Neural crest cell (in vitro differentiated cells): ENCODE measurements at regions not wholly inside any gene's neighbourhood (a gene's known extent, or its start where the extent isn't known, plus 50 kb on each side); places are given as distances from the start of the nearest gene placed in this dataset.

ENCODE experiments used
- DNase-seq: peaks from one replicate; pipeline ENCODE4 v3.0.0; 2021; ENCODE audit warnings: low read depth, mixed read lengths, low spot score
- H3K27ac Mint-ChIP-seq: one replicate; pipeline ENCODE4 v1.8.0; 2021; ENCODE audit warnings: mild to moderate bottlenecking, mixed read lengths; ENCODE audit not compliant: unreplicated experiment
- H3K27me3 Mint-ChIP-seq: 2 replicates; pipeline ENCODE4 v1.8.0; 2021; ENCODE audit warnings: low read depth, mild to moderate bottlenecking, mixed read lengths
- H3K36me3 Mint-ChIP-seq: 2 replicates; pipeline ENCODE4 v1.8.0; 2021; ENCODE audit warnings: low read depth, mild to moderate bottlenecking, mixed read lengths
- H3K4me1 Mint-ChIP-seq: 2 replicates; pipeline ENCODE4 v1.8.0; 2021; ENCODE audit warnings: mixed read lengths
- H3K4me3 Mint-ChIP-seq: one replicate; pipeline ENCODE4 v1.8.0; 2021; ENCODE audit warnings: mild to moderate bottlenecking, mixed read lengths
- H3K9me3 Mint-ChIP-seq: 2 replicates; pipeline ENCODE4 v1.8.0; 2021; ENCODE audit warnings: mixed read lengths
- TF ChIP-seq, protein P1 (sequence below): fragments of 200-600 bp; sonication (generic); conservative IDR thresholded peaks from 2 replicates; pipeline ENCODE4 v1.5.0; 2021; ENCODE audit warnings: antibody characterized with exemption, mild to moderate bottlenecking

- DNase-seq = no peak
- Mint-ChIP-seq H3K4me1 (peaks cover 22% of the 10 kb centered on the region), H3K9me3 (peaks cover 7% of the 10 kb centered on the region), H3K36me3 (no peaks in the 10 kb centered on the region), H3K4me3 (no peak overlapping the region), H3K27me3 (no peaks in the 10 kb centered on the region), H3K27ac (no peak overlapping the region)
- TF ChIP-seq, protein P1, sequence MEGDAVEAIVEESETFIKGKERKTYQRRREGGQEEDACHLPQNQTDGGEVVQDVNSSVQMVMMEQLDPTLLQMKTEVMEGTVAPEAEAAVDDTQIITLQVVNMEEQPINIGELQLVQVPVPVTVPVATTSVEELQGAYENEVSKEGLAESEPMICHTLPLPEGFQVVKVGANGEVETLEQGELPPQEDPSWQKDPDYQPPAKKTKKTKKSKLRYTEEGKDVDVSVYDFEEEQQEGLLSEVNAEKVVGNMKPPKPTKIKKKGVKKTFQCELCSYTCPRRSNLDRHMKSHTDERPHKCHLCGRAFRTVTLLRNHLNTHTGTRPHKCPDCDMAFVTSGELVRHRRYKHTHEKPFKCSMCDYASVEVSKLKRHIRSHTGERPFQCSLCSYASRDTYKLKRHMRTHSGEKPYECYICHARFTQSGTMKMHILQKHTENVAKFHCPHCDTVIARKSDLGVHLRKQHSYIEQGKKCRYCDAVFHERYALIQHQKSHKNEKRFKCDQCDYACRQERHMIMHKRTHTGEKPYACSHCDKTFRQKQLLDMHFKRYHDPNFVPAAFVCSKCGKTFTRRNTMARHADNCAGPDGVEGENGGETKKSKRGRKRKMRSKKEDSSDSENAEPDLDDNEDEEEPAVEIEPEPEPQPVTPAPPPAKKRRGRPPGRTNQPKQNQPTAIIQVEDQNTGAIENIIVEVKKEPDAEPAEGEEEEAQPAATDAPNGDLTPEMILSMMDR = no peak
Measured at GRCh38 chr6:118714756-118715155, 63.4 kb upstream of the CEP85L start.

GRCh38 chr6:118712969-118713368 is 61.6 kb upstream of the CEP85L start:
- peaks cover 7% of the 10 kb centered on the region for H3K9me3 Mint-ChIP-seq
- no peak for DNase-seq
- H3K4me1 Mint-ChIP-seq = peaks cover 36% of the 10 kb centered on the region
- H3K36me3 Mint-ChIP-seq = no peaks in the 10 kb centered on the region
- TF ChIP-seq, protein P1 = no peak
- H3K27ac Mint-ChIP-seq = no peak overlapping the region
- no peaks in the 10 kb centered on the region for H3K27me3 Mint-ChIP-seq
- H3K4me3 Mint-ChIP-seq = no peak overlapping the region

GRCh38 chr6:118710616-118711015 is 59.2 kb upstream of the CEP85L start:
- Mint-ChIP-seq H3K36me3 (no peaks in the 10 kb centered on the region), H3K9me3 (peaks cover 7% of the 10 kb centered on the region), H3K27ac (no peak overlapping the region), H3K4me3 (no peak overlapping the region), H3K27me3 (no peaks in the 10 kb centered on the region), H3K4me1 (peaks cover 49% of the 10 kb centered on the region)
- no peak for DNase-seq
- TF ChIP-seq, protein P1 = no peak

GRCh38 chr6:118709859-118710350 is 58.5 kb upstream of the CEP85L start:
- TF ChIP-seq, protein P1 = no peak
- no peaks in the 10 kb centered on the region for H3K27me3 Mint-ChIP-seq
- peaks cover 3% of the 10 kb centered on the region for H3K9me3 Mint-ChIP-seq
- H3K4me3 Mint-ChIP-seq = peak overlapping the region; percentile 84
- no peak overlapping the region for H3K27ac Mint-ChIP-seq
- no peak for DNase-seq
- peaks cover 52% of the 10 kb centered on the region for H3K4me1 Mint-ChIP-seq
- no peaks in the 10 kb centered on the region for H3K36me3 Mint-ChIP-seq

DNA sequence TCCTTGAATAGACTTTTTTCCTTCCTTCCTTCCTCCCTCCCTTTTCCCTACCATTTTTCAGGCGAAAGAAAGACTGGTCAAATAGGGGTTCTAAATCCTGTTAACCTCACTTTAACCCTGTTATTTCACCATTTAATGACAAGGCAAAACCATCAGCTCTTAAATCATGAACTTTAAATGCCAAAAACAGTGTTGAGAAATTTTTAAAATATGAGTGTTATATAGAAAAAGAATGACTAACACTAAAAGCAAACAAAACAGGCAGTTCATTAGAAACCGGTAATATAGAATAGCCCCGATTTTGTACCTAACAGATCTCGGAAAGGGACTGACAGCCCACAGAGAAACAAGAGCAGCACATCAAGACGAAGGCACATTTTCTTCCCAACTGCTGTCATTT is 57.4 kb upstream of the CEP85L start:
- Mint-ChIP-seq H3K27me3 (no peaks in the 10 kb centered on the region), H3K27ac (peak overlapping the region; percentile 87), H3K36me3 (no peaks in the 10 kb centered on the region), H3K9me3 (peaks cover 3% of the 10 kb centered on the region), H3K4me1 (peaks cover 62% of the 10 kb centered on the region), H3K4me3 (peak overlapping the region; percentile 84)
- no peak for DNase-seq
- TF ChIP-seq, protein P1 = no peak

DNA sequence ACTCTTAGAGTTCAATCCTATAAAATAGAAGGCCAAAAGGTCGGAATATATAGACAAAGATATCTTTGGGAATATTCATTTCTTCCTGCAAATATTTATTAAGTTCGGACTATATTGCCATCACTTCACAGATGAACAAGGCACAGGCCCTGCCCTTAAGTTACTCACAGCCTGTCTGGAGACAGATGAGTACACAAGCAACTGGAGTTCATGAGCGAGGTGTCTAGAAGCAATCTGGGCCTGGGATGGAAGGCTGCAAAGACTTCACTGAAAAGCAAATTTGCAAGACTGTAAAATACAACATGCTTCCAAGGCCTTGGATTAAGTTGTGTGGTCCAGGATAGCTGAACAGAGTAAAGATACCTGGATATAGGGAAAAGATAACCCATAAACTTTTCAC is 56.7 kb upstream of the CEP85L start:
- H3K36me3 Mint-ChIP-seq = no peaks in the 10 kb centered on the region

More for the DNA sequence above, 56.7 kb upstream of the CEP85L start:
- peaks cover 60% of the 10 kb centered on the region for H3K4me1 Mint-ChIP-seq
- H3K4me3 Mint-ChIP-seq = no peak overlapping the region
- TF ChIP-seq, protein P1 = no peak
- H3K27ac Mint-ChIP-seq = no peak overlapping the region
- no peaks in the 10 kb centered on the region for H3K27me3 Mint-ChIP-seq
- peaks cover 3% of the 10 kb centered on the region for H3K9me3 Mint-ChIP-seq
- no peak for DNase-seq
